GM13977 (cell line): ENCODE measurements at regions not wholly inside any gene's neighbourhood (a gene's known extent, or its start where the extent isn't known, plus 50 kb on each side); places are given as distances from the start of the nearest gene placed in this dataset.

ENCODE experiments used
- DNase-seq: peaks from one replicate; pipeline ENCODE4 v3.0.0; 2012; ENCODE audit warnings: low spot score
- in situ Hi-C: fragments of 300-500 bp; cut with MboI; formaldehyde crosslinking; loops from one replicate; pipeline ENCODE4 v1.12.0; 2022; ENCODE audit warnings: low sequenced_read_pairs, low pct_unique_long_range_greater_than_20kb, mixed read lengths, inconsistent platforms; ENCODE audit not compliant: unreplicated experiment
- TF ChIP-seq, protein P1 (sequence below): IDR thresholded peaks from 2 replicates; pipeline ENCODE4 v1.5.1; 2012; ENCODE audit warnings: mild to moderate bottlenecking, control low read depth; ENCODE audit not compliant: insufficient read depth; ENCODE audit errors: extremely low read depth, missing control alignments

DNA sequence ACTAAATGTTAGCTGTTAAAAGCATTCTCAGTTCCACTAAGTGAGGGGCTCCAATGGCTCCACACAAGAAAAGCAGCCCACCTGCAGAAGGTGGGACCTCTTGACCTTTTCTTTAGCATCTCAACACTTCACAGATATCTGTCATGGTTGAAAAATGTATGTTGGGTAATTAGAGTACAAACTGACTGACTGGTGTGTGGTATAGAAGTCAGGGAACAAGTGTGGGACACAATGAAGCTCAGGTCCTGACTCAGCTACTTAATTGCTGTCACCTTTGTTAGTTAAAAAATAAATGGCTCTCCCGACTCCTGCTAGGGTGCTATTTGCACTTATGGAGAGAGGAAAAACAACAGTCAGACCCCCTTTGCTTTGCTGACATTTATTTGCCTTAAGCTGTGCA, 299.0 kb downstream of the TTC6 start:
- in situ Hi-C loops: loop anchor here (25.0 kb wide), 1 partner anchor 657 kb away; no protein-coding TSS in a partner anchor
- TF ChIP-seq, protein P1, sequence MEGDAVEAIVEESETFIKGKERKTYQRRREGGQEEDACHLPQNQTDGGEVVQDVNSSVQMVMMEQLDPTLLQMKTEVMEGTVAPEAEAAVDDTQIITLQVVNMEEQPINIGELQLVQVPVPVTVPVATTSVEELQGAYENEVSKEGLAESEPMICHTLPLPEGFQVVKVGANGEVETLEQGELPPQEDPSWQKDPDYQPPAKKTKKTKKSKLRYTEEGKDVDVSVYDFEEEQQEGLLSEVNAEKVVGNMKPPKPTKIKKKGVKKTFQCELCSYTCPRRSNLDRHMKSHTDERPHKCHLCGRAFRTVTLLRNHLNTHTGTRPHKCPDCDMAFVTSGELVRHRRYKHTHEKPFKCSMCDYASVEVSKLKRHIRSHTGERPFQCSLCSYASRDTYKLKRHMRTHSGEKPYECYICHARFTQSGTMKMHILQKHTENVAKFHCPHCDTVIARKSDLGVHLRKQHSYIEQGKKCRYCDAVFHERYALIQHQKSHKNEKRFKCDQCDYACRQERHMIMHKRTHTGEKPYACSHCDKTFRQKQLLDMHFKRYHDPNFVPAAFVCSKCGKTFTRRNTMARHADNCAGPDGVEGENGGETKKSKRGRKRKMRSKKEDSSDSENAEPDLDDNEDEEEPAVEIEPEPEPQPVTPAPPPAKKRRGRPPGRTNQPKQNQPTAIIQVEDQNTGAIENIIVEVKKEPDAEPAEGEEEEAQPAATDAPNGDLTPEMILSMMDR: no peak
- no peak for DNase-seq

DNA sequence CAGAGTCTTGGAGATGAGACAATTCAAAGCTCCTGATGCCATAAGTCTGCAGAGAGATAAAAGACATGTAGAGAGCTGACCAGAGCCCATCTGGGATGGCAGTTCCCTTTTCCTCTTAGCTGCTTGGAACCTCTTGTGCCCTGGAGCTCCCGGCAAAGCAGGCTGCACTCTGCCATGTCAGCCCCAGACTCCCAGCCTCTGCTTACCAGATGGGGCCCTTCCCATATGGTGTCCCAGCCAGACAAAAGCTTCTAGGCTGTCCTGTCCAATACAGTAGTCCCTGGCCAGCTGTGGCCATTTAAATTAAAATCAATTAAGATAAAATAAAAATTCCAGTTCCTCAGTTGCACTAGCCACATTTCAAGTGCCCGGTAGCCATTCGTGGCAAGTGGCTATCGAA, 303.9 kb downstream of the TTC6 start:
- in situ Hi-C loops: loop anchor here (25.0 kb wide), 1 partner anchor 662 kb away; no protein-coding TSS in a partner anchor
- TF ChIP-seq, protein P1: no peak
- DNase-seq: no peak

DNA sequence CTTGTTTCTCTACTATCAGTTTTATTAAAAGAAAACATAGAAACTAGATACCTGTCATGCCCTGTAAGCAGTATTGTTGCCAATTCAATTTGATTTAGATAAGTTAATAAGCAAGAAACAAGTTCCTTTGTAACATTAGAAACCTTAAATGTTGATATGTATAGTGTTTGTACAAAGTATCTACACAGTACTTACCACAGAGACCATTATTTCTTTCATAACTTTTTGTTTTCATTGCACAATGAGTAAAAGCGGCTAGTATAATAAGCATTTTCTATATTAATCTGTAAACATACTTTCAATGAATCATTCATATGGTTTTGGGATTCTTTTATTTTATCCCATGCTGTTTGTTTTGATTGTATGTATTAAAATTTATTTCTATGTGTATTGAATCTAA, 305.1 kb downstream of the TTC6 start:
- TF ChIP-seq, protein P1: no peak
- in situ Hi-C loops: no loop called here
- no peak for DNase-seq

DNA sequence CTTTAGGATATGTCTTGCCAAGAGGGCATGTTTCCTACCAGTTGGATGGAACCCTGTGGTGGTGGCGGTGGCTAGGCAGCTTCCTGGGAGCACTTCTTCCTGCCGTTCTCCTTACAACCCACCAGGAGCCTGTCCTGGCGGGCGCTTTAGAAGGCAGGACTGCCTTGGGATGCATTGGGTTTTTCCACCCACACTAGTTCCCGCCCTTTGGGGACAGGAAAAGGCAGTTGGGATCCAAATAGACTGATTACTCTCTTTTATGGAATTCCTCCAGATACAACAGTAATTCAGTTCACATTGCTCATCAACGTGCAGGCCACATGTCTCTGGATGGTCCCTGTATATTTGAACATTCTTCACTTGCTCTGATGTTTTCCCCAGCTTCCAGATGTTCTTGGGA, 305.7 kb upstream of the SSTR1 start:
- TF ChIP-seq, protein P1: no peak
- in situ Hi-C loops: no loop called here
- no peak for DNase-seq

DNA sequence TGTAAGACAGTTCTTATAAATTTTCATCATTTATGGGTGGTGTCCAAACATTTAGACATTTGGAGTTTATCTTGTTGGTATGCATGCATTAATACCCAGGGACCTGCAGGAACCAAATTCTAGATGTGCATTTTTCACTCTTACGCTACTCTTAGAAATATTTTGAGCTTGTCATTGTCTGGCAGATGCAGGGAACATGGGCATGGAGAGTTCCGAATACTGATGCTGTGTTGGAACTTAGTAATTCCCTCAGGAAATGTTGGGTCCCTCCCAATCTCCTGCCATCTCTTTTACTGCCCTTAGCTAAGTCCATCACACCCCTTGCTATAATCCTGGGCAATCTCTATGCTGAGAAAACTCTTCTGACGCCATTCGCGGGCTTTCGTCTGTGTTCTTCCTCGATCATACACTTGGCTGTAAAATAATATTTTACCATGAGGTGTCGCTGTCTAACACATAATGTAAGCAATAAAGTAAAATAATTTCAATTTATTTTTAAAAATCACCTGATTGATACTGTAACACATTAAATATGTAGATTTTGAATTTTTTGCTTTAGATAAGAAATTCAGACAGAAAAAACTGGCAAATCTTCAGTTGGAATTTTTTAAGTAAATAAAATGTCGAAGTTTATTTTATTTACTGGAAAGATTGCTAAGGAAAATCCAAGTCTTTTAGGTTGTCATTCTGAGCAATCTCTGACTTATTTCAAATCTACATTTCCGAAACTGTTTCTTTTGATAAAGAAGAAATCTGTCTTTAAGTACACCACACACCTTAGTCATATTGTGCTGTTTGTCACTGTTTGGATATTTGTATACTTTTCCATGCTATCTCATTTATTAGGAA, 304.1 kb upstream of the SSTR1 start:
- TF ChIP-seq, protein P1: peak; percentile 52
- in situ Hi-C loops: no loop called here
- peak; percentile 12 for DNase-seq

DNA sequence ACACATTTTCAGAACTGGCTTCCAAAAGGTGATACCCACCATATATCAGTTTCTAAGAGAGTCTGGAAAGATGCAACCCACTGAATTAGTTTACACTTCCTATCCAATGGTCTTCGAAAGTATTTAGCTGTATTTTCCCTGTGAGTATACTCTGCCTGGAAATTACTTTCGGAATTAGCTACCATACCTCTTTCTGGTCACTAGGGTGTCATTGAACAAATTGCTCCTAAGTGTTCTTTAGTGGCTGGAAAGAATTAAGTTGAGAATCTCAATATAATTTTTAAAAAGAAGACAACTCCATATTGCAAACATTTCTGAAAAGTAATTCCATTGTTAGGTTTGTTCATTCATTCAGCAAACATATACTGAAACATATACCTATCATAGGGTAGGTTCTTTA, 283.1 kb upstream of the SSTR1 start:
- in situ Hi-C loops: no loop called here

More for the DNA sequence above, 283.1 kb upstream of the SSTR1 start:
- TF ChIP-seq, protein P1: no peak
- no peak for DNase-seq
